ENCODE measurements at regions not wholly inside any gene's neighbourhood (a gene's known extent, or its start where the extent isn't known, plus 50 kb on each side); places are given as distances from the start of the nearest gene placed in this dataset.

DNA sequence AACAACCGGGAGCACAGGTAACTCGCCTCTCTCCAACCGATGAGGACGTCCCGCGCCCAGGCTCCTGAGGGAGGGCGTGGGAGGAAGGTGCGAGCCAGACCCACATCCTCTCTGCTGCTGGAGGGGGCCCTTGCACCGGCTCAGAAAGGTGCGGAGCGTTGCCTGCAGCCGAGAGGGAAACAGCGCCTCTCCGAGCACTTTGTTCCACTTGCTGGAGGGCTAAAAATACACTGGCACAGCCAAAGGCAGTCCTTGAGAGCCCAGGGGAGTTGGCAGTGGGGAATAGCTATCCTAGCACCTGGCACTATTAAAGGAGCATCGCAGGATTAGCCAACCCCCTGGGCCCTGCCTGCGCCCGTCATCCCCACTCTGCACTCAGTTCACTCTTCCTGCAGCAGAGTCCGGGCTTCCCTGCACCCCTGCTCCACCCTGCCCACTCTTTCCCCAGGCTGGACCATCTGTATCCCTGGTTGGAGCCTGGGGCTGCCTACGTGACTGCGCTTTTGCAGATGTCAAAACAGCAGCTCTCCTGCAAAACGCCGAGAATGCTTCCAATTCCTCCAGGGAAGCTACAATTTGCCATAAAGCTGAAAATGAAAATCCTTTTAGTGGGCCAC lies 108.9 kb downstream of the SNX5 start:
- TF ChIP-seq CTCF (IDR thresholded peaks at IDR 0.05) (peak in 1 of 6 experiments; percentile 11), POLR2AphosphoS5 (IDR thresholded peaks at IDR 0.05) (no peak), POLR2A (IDR thresholded peaks at IDR 0.05) (no peak)
